IPS-20b (cell line): ENCODE measurements at regions not wholly inside any gene's neighbourhood (a gene's known extent, or its start where the extent isn't known, plus 50 kb on each side); places are given as distances from the start of the nearest gene placed in this dataset.

ENCODE experiments used
- H3K27ac ChIP-seq: one replicate; pipeline ENCODE4 v1.5.1; 2013; ENCODE audit warnings: low read length
- H3K27me3 ChIP-seq: 2 replicates; pipeline ENCODE4 v1.6.1; 2013; ENCODE audit warnings: mild to moderate bottlenecking, low read length, inconsistent platforms; ENCODE audit not compliant: insufficient read depth
- H3K36me3 ChIP-seq: 2 replicates; pipeline ENCODE4 v1.6.1; 2013; ENCODE audit warnings: low read depth, mild to moderate bottlenecking, inconsistent platforms, low read length, moderate library complexity; ENCODE audit not compliant: insufficient read depth
- H3K4me1 ChIP-seq: 2 replicates; pipeline ENCODE4 v1.6.1; 2013; ENCODE audit warnings: mild to moderate bottlenecking, control low read depth, inconsistent platforms, low read length, moderate library complexity; ENCODE audit not compliant: insufficient read depth
- H3K4me3 ChIP-seq: 2 replicates; pipeline ENCODE4 v1.5.1; 2013; ENCODE audit warnings: mild to moderate bottlenecking, low read length, inconsistent platforms
- H3K9ac ChIP-seq: 2 replicates; pipeline ENCODE4 v1.6.1; 2013; ENCODE audit warnings: low read depth, mild to moderate bottlenecking, inconsistent platforms, low read length, moderate library complexity
- H3K9me3 ChIP-seq: 2 replicates; pipeline ENCODE4 v1.6.1; 2013; ENCODE audit warnings: mild to moderate bottlenecking, low read depth, low read length, inconsistent platforms; ENCODE audit not compliant: insufficient read depth

DNA sequence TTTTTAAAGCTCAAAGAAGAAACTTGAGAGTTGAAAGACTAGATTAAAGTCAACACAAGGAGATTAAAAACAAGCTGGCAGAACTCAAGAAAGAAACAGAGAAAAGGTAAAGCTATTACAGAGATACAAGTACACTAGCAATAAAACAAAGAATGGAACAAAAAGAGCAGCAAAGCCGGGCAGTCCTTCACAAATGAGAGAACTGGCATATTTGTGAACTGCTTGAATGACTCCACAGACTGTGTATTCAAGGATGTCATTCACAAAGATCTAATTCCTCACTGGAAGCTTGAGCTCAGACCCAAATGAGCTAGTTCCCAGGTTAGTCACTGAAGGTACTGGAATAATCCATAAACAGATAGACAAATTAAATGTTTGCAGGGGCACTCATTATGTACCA is 318.0 kb downstream of the MYCN start:
- Histone ChIP-seq H3K4me3 (no peak overlapping the region), H3K4me1 (no peaks in the 10 kb centered on the region), H3K36me3 (no peaks in the 10 kb centered on the region), H3K27me3 (no peaks in the 10 kb centered on the region), H3K9me3 (no peaks in the 10 kb centered on the region), H3K27ac (no peak overlapping the region), H3K9ac (no peak overlapping the region)

DNA sequence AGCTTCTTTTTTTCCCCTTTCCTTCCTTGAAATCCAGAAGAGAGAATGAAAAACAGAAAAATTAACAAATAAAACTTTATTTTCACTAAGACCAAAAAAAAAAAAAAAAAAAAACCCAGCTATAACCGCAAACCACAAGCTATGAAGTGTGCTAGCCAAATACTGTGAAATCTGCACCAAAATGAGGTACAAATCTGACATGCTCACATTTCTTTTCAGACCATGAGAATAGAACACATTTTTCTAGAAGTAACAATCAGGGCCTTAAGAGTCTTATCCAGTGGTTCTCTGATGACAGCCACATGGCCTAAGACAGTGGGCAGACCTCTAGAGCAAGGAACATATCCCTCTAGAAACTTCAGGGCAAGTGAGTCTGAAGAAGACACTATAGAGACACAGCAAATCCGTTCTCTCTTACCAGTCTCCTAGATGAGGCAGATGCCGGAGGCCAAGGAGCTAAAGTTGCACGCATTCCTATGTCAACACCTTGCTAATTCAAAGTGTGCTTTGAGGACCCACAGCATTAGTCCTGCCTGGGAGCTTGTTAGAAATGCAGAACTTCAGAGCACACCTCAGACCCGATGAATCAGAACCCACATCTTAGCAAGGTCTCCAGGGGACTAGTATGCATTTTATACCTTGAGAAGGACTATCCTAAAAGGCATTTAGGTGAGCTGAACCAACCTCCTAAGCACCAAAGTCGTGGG is 317.1 kb downstream of the MYCN start:
- Histone ChIP-seq H3K27me3 (no peaks in the 10 kb centered on the region), H3K36me3 (no peaks in the 10 kb centered on the region), H3K4me1 (no peaks in the 10 kb centered on the region), H3K9ac (no peak overlapping the region), H3K9me3 (no peaks in the 10 kb centered on the region), H3K27ac (no peak overlapping the region), H3K4me3 (no peak overlapping the region)

DNA sequence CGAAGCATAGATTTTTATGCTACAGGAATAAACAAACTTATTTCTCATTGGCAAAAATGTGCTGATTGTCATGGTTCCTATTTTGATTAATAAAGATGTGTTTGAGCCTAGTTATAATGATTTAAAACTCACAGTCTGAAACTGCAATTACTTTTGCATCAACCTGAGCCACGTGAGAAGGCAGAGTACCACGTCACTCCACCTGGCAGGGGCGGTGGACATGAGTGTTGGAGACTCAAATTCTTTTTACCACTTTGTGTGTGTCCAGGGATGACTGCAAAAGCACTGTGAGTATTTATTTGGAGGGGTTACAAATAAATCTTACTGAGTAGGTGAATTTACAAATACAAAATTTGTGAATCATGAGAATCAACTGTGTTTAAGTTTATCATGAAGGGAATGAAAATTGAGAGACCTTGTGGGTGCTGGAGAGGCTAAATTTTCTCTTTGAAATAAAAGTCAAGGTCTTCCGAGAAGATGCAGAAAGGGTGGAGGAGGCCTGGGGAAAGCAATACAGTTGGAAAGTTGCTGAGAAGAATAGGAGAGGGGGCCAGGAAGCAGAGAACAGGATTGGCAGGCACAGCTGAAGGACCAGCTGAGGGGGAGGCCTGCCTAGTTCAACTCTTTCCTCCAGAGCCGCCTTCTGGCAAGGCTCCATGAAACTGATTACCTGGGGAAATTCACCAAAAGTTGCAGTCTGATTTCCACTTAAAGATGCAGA is 316.4 kb downstream of the MYCN start:
- H3K27me3 ChIP-seq: no peaks in the 10 kb centered on the region
- no peaks in the 10 kb centered on the region for H3K36me3 ChIP-seq
- no peaks in the 10 kb centered on the region for H3K9me3 ChIP-seq
- no peak overlapping the region for H3K27ac ChIP-seq
- no peak overlapping the region for H3K9ac ChIP-seq
- H3K4me3 ChIP-seq: no peak overlapping the region
- H3K4me1 ChIP-seq: no peaks in the 10 kb centered on the region

DNA sequence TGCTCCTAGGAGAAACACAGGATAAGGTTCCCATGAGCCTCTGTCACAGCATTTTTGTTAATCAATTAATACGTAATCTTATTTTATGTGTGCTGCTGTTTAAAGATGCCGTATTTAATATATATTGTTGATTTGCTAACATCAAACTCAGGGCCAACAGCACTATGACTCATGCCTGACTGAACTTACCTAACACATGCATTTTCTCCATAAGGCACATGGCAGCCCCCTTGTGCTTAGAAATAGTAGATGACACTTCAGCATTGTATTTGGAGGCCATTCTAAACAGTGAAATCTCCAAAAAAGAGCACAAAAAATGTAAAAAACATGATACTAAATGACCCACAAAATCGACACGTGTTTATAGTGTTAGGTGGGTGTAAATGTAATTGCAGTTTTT is 314.8 kb downstream of the MYCN start:
- no peaks in the 10 kb centered on the region for H3K27me3 ChIP-seq
- H3K4me1 ChIP-seq: no peaks in the 10 kb centered on the region
- H3K4me3 ChIP-seq: no peak overlapping the region
- H3K36me3 ChIP-seq: no peaks in the 10 kb centered on the region
- H3K27ac ChIP-seq: no peak overlapping the region
- H3K9ac ChIP-seq: no peak overlapping the region
- H3K9me3 ChIP-seq: no peaks in the 10 kb centered on the region

DNA sequence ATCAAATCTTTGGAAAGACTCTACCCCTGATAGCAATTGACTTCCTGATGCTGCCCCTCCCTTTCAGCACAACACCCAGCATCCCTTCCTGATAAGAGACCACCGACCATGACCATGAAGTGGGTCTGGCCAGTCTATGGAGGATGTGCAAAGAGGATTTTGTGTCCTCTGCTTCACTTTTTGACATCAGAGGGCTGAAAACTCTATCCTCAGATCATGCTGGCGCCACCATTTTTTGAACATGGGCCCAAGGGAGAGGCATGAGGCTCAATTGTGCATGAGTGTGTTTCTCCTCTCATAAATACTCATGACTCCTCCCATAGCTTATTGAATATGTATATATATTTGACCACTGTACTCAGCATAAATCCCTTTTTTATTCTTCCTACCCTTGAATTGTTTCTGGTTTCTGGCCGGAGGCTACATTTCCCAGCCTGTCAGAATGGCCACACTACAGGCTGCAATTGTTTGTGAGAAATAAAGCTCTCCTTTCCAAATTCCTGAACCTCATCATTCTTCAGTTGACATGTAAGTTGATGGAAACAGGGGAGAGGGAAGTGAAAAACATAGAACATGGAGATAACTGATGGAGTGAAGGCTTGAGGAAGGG is 314.1 kb downstream of the MYCN start:
- Histone ChIP-seq H3K9ac (no peak overlapping the region), H3K4me3 (no peak overlapping the region), H3K36me3 (no peaks in the 10 kb centered on the region), H3K27ac (no peak overlapping the region), H3K9me3 (no peaks in the 10 kb centered on the region), H3K27me3 (no peaks in the 10 kb centered on the region), H3K4me1 (peaks cover 6% of the 10 kb centered on the region; the same call in 1 of the 2 replicates)

DNA sequence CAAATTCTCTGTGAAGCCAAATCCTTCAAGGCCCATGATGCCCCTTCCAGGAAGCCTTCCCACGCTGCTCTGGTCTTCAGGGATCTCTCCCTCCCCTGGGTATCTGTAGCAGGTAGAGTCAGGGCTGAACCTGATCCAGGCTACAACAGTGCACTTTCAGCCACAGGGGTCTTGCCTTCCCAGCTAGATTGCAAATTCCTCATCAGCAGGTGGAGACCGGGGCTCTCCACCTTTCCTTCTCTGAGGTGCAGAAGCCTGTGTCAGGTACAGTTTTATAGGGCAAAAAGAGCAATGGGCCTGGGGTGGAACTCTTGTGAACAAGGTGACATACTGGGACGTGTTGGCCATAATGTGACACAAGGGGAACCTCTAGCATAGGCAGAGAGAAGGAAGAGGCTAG is 312.9 kb downstream of the MYCN start:
- Histone ChIP-seq H3K27ac (no peak overlapping the region), H3K27me3 (peaks cover 5% of the 10 kb centered on the region; the same call in 1 of the 2 replicates), H3K36me3 (no peaks in the 10 kb centered on the region), H3K9me3 (no peaks in the 10 kb centered on the region), H3K4me3 (no peak overlapping the region), H3K9ac (no peak overlapping the region), H3K4me1 (peaks cover 15% of the 10 kb centered on the region)

DNA sequence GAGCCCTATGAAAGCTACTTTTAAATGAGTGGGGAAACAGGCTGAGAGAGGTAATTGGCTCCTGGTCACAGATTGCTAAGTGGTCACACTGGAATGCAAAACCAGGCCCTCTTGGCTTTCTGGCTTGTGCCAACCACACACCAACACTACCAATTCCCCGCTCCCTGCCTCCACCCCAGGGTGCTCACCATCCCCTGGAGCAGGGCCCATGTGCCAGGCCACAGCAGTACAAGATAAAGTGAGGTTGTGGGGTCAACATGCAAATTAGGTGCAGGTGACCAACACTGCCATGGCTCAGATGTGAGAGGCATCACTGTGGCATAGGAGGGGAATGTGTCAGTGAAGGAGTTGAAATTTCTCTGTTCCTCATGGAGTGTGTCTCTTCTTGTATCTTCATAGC is 312.5 kb downstream of the MYCN start:
- H3K9ac ChIP-seq: no peak overlapping the region
- peaks cover 15% of the 10 kb centered on the region for H3K4me1 ChIP-seq
- no peaks in the 10 kb centered on the region for H3K36me3 ChIP-seq
- H3K9me3 ChIP-seq: no peaks in the 10 kb centered on the region
- no peak overlapping the region for H3K27ac ChIP-seq
- no peak overlapping the region for H3K4me3 ChIP-seq
- H3K27me3 ChIP-seq: peaks cover 5% of the 10 kb centered on the region; the same call in 1 of the 2 replicates

DNA sequence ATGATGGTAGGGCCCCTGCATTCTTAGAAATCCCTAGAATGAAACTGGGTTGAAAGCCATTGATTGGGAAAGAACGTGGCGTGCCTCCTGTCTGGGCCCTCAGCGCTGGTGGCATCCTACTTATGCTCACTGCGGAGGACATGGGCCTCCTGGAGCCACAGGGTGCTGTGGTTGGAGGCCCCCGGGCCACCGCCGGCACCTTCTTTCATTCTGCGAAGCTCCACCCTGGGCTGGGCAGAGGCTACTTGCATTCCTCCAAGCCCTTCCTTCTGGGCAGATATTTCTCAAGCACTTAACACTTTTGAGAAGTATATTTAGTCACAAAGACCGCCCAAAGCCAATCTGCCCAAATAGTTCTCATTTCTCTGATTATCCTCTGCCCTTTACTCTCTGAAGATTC is 311.9 kb downstream of the MYCN start:
- H3K4me3 ChIP-seq: no peak overlapping the region
- no peaks in the 10 kb centered on the region for H3K9me3 ChIP-seq
- H3K27ac ChIP-seq: no peak overlapping the region
- H3K36me3 ChIP-seq: no peaks in the 10 kb centered on the region
- H3K4me1 ChIP-seq: peaks cover 15% of the 10 kb centered on the region
- H3K9ac ChIP-seq: no peak overlapping the region
- peaks cover 5% of the 10 kb centered on the region; the same call in 1 of the 2 replicates for H3K27me3 ChIP-seq

DNA sequence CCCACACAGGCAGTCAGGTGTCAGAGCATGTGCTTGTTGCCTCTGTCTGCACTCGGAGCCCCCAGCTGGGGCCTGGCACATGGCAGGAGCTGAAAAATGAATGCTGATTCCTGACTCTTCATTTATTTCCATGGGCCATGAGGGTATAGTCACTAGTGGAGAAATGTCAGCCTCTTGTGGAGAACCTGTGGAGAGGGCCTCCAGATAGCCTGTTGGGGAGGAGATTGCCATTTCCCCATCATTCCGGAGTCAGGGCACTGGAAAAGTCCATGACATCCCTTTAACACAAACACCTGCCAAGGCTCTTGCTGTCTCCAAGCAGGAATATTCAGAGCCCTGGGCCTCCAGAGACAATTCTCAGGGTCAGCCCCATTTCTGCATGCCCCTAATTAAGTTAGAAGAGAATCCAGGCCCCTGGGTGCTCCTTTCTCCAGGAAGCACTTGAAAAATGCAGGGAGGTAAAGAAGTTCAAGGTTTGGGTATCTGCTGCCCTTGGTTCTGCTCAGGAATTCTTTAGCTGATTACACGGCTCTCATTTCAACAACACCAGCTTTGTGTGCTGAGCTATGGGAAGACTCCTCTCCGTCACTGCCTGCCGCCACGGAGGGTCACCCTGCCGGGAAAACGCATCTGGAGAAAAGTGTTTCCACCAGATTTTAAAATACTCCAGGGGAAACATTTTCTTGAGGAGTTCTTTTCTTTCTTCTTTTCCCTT is 311.3 kb downstream of the MYCN start:
- Histone ChIP-seq H3K4me1 (peaks cover 15% of the 10 kb centered on the region), H3K36me3 (no peaks in the 10 kb centered on the region), H3K9me3 (no peaks in the 10 kb centered on the region)

DNA sequence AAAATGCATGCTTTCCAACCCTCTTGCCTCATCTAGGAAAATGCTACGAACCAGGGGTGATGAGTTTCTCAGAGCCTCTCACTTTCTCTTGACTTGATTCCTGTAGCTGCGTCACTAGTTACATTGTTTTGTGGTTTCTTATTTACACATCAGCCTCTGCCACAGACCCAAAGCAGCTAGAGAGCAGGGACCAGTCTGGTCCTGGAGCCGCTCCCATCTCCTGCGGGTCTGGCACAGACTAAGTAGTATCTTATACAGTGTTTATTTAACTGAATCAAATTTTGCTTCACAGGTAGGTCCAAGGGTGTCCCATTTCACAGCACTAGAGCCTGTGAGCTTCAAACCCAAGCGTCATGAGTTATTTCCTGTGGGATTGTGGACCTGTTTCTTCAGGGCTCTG is 310.5 kb downstream of the MYCN start:
- Histone ChIP-seq H3K4me1 (peaks cover 15% of the 10 kb centered on the region), H3K9me3 (no peaks in the 10 kb centered on the region), H3K36me3 (no peaks in the 10 kb centered on the region), H3K27ac (no peak overlapping the region), H3K9ac (no peak overlapping the region), H3K4me3 (no peak overlapping the region), H3K27me3 (peaks cover 5% of the 10 kb centered on the region; the same call in 1 of the 2 replicates)

More for the DNA sequence above, 311.3 kb downstream of the MYCN start:
- Histone ChIP-seq H3K27ac (no peak overlapping the region), H3K4me3 (no peak overlapping the region), H3K9ac (no peak overlapping the region), H3K27me3 (peaks cover 5% of the 10 kb centered on the region; the same call in 1 of the 2 replicates)

DNA sequence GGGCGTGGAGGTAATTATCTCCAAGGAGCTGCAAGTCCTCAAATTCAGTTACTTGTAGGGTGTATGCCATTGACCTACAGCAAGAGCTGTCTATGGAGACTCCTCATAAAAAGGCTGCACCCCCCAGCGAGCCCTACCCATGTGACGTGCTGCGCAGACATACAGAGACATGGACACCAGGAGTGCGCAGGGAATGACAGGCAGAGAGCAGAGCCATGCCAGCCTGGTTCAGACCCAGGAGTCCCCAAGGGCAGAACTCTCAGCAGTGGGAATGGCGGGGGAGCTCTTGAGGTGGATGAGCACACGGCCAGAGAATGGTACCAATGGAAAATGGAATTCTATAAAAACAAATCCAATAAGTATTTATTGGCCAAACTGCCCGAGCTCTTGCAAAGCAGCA is 310.1 kb downstream of the MYCN start:
- Histone ChIP-seq H3K4me1 (peaks cover 15% of the 10 kb centered on the region), H3K27me3 (peaks cover 5% of the 10 kb centered on the region; the same call in 1 of the 2 replicates), H3K36me3 (no peaks in the 10 kb centered on the region), H3K4me3 (no peak overlapping the region), H3K9ac (no peak overlapping the region), H3K27ac (no peak overlapping the region), H3K9me3 (no peaks in the 10 kb centered on the region)
